Neural crest cell (in vitro differentiated cells): ENCODE measurements at regions not wholly inside any gene's neighbourhood (a gene's known extent, or its start where the extent isn't known, plus 50 kb on each side); places are given as distances from the start of the nearest gene placed in this dataset.

Experiments used
- DNase-seq: peaks from one replicate; pipeline ENCODE4 v3.0.0; 2021; ENCODE audit warnings: low read depth, mixed read lengths, low spot score
- H3K27ac Mint-ChIP-seq: one replicate; pipeline ENCODE4 v1.8.0; 2021; ENCODE audit warnings: mild to moderate bottlenecking, mixed read lengths; ENCODE audit not compliant: unreplicated experiment
- H3K27me3 Mint-ChIP-seq: 2 replicates; pipeline ENCODE4 v1.8.0; 2021; ENCODE audit warnings: low read depth, mild to moderate bottlenecking, mixed read lengths
- H3K36me3 Mint-ChIP-seq: 2 replicates; pipeline ENCODE4 v1.8.0; 2021; ENCODE audit warnings: low read depth, mild to moderate bottlenecking, mixed read lengths
- H3K4me1 Mint-ChIP-seq: 2 replicates; pipeline ENCODE4 v1.8.0; 2021; ENCODE audit warnings: mixed read lengths
- H3K4me3 Mint-ChIP-seq: one replicate; pipeline ENCODE4 v1.8.0; 2021; ENCODE audit warnings: mild to moderate bottlenecking, mixed read lengths
- H3K9me3 Mint-ChIP-seq: 2 replicates; pipeline ENCODE4 v1.8.0; 2021; ENCODE audit warnings: mixed read lengths
- CTCF ChIP-seq: fragments of 200-600 bp; sonication (generic); conservative IDR thresholded peaks from 2 replicates; pipeline ENCODE4 v1.5.0; 2021; ENCODE audit warnings: antibody characterized with exemption, mild to moderate bottlenecking

DNA sequence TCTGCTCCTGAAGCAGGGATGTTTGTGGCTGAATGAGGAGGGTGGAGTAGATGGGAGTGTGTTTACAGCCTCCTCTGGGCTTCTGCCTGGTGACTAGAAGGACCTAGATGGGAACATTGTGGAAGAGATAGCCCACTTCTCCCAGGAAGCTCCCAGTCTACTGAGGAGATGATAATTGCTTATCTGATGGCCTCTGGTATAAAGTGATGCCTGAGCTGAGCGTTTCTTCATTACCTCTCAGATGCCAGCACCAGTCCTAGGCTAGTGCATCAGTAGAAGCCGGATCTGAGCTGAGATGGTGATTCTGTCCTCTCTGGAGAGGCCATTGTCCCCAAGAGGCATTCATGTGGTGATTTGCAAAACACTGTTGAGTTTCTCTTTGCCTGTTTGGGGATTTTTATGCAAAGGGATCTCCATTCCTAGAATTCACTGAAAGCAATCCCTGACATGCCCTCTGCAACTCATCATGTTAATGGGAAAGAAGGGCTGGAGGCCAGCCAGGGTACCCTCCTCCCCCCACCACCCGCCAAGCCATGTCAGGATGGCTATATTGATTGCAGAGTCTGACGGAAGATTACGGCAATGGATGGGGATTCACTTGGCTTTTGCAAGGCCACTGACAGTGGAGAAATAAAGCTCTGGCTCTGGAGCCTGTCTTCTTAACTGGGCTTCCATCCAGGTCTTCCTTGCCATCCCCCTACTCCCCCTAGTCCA, 166.4 kb upstream of the ROPN1 start:
- Mint-ChIP-seq H3K27ac (no peak overlapping the region), H3K4me3 (no peak overlapping the region), H3K4me1 (no peaks in the 10 kb centered on the region), H3K9me3 (peaks cover 3% of the 10 kb centered on the region), H3K36me3 (peaks cover 5% of the 10 kb centered on the region), H3K27me3 (no peaks in the 10 kb centered on the region)
- no peak for DNase-seq
- no peak for TF ChIP-seq CTCF

GRCh38 chr3:124161448-124161847, 169.5 kb upstream of the ROPN1 start:
- H3K4me1 Mint-ChIP-seq: no peaks in the 10 kb centered on the region
- TF ChIP-seq CTCF: no peak
- no peaks in the 10 kb centered on the region for H3K9me3 Mint-ChIP-seq
- DNase-seq: no peak
- no peaks in the 10 kb centered on the region for H3K36me3 Mint-ChIP-seq
- H3K27ac Mint-ChIP-seq: peak overlapping the region; percentile 39
- H3K4me3 Mint-ChIP-seq: no peak overlapping the region
- no peaks in the 10 kb centered on the region for H3K27me3 Mint-ChIP-seq

DNA sequence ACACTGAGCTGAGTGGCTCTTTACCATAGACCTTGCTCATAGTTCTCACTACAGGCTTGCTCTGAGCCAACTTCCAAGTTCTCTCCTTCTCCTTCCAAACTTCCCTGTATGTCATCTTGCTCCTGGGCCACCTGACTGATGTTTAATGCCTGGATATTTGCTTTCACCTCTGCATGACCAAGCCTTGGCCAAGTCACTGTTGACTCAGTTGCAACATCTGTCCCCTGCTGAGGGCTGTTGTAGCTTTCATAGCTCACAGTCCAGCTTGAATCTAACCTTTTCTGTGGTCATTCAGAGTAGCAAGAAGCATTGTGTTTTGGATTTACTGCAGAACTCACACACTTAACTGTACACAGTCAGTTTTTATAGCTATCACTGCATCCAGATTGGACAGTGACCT, 171.8 kb upstream of the ROPN1 start:
- Mint-ChIP-seq H3K27ac (no peak overlapping the region), H3K27me3 (no peaks in the 10 kb centered on the region), H3K4me3 (no peak overlapping the region), H3K36me3 (no peaks in the 10 kb centered on the region), H3K9me3 (no peaks in the 10 kb centered on the region), H3K4me1 (no peaks in the 10 kb centered on the region)
- DNase-seq: no peak
- TF ChIP-seq CTCF: no peak

GRCh38 chr3:124168271-124168670, 176.3 kb upstream of the ROPN1 start:
- no peak overlapping the region for H3K4me3 Mint-ChIP-seq
- no peak for TF ChIP-seq CTCF
- H3K4me1 Mint-ChIP-seq: peaks cover 3% of the 10 kb centered on the region
- peaks cover 6% of the 10 kb centered on the region for H3K9me3 Mint-ChIP-seq
- no peaks in the 10 kb centered on the region for H3K27me3 Mint-ChIP-seq
- no peaks in the 10 kb centered on the region for H3K36me3 Mint-ChIP-seq
- no peak for DNase-seq
- no peak overlapping the region for H3K27ac Mint-ChIP-seq

DNA sequence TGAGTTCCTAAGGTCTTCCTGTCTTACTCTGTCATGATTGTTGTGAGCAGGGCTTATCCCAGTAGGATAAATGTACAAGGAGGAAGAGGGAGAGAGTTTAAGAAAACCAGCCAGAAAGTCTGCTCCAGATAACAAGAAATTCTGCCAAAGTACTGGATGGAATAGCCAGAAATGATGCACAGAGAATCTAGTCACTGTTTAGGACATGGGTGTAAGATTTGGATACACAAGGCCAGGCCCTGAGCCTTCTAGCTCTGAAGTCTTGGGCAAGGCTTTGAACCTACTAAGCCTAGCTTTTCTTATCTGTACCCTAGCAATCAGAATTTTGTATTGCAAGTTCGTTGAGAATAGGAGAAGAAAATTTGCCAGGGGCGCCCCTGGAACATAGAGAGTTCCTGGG, 180.4 kb upstream of the ROPN1 start:
- H3K27ac Mint-ChIP-seq: no peak overlapping the region
- H3K9me3 Mint-ChIP-seq: peaks cover 6% of the 10 kb centered on the region
- H3K4me3 Mint-ChIP-seq: no peak overlapping the region
- TF ChIP-seq CTCF: no peak
- no peaks in the 10 kb centered on the region for H3K27me3 Mint-ChIP-seq
- DNase-seq: no peak
- no peaks in the 10 kb centered on the region for H3K36me3 Mint-ChIP-seq
- H3K4me1 Mint-ChIP-seq: peaks cover 10% of the 10 kb centered on the region
